Endothelial cell of umbilical vein (primary cell): ENCODE measurements at regions not wholly inside any gene's neighbourhood (a gene's known extent, or its start where the extent isn't known, plus 50 kb on each side); places are given as distances from the start of the nearest gene placed in this dataset.

Experiments
- BruUV-seq: library from RNA; stranded (reverse); fragments of 400-500 nt; replicated peaks from 2 replicates; lab custom pipeline; 2021; lab: Mats Ljungman, UMichigan
- CTCF ChIA-PET: fragments of 300-600, 350-600 bp; sonication (Branson Sonifier 250); formaldehyde crosslinking; loops from one replicate; lab custom pipeline; 2021; ENCODE audit warnings: antibody characterized with exemption, inconsistent platforms; lab: Charles Lee
- POLR2A ChIA-PET: fragments of 300-600, 350-600 bp; sonication (Branson Sonifier 250); formaldehyde crosslinking; loops from one replicate; lab custom pipeline; 2021; ENCODE audit warnings: antibody characterized with exemption, inconsistent platforms; lab: Charles Lee
- DNase-seq: peaks from one replicate; pipeline ENCODE4 v3.0.0-alpha.2; 2011; ENCODE audit warnings: low read depth, low spot score
- FAIRE-seq: peaks from 2 replicates; lab custom pipeline; 2011; peaks lifted over from hg19 to GRCh38; lab: Jason Lieb, UNC
- H2AFZ ChIP-seq: 2 replicates; pipeline ENCODE4 v1.6.0; 2012; ENCODE audit warnings: low read depth, low read length, control low read depth, inconsistent platforms
- H3K27ac ChIP-seq: 2 replicates; pipeline ENCODE4 v1.5.1; 2011; ENCODE audit warnings: low read depth, mild to moderate bottlenecking, control low read depth, low read length, moderate library complexity; ENCODE audit not compliant: insufficient read depth
- H3K27me3 ChIP-seq, 2 experiments: 2 replicates each; pipeline versions ENCODE4 v1.6.0 to v1.6.1; 2011; ENCODE audit warnings: low read length in 2 of 2, mixed read lengths in 1 of 2; ENCODE audit not compliant: control insufficient read depth in 2 of 2, insufficient read depth in 2 of 2
- H3K36me3 ChIP-seq, 2 experiments: 2 replicates in 1 of 2; 3 replicates in 1 of 2; pipeline ENCODE4 v1.5.1; 2011; ENCODE audit warnings: low read length in 2 of 2, mild to moderate bottlenecking in 1 of 2, moderate library complexity in 1 of 2; ENCODE audit not compliant: control insufficient read depth in 2 of 2, insufficient read depth in 2 of 2; ENCODE audit errors: extremely low read depth in 1 of 2
- H3K4me1 ChIP-seq: 3 replicates; pipeline ENCODE4 v1.5.1; 2011; ENCODE audit warnings: mild to moderate bottlenecking, low read length; ENCODE audit not compliant: control insufficient read depth, insufficient read depth; ENCODE audit errors: extremely low read depth
- H3K4me2 ChIP-seq: 2 replicates; pipeline ENCODE4 v1.6.1; 2011; ENCODE audit warnings: low read length, control low read depth, mixed read lengths; ENCODE audit not compliant: insufficient read depth
- H3K4me3 ChIP-seq, 3 experiments: fragments of 200-600 bp in 1 of 3; sonication (generic), shearing (Covaris generic) in 1 of 3; replicated peaks in 1 of 3; 2 replicates each; pipeline ENCODE4 v1.5.1; 2011 to 2016; ENCODE audit warnings: control low read depth in 3 of 3, low read length in 3 of 3, mild to moderate bottlenecking in 2 of 3, inconsistent platforms in 1 of 3, low read depth in 1 of 3, moderate library complexity in 1 of 3; ENCODE audit not compliant: insufficient read depth in 1 of 3
- H3K79me2 ChIP-seq: 2 replicates; pipeline ENCODE4 v1.6.0; 2012; ENCODE audit warnings: low read length, inconsistent platforms; ENCODE audit not compliant: control insufficient read depth, insufficient read depth
- H3K9ac ChIP-seq: replicated peaks from 2 replicates; pipeline ENCODE3; 2011; ENCODE audit warnings: low read length, control low read depth; ENCODE audit not compliant: insufficient read depth; ENCODE audit errors: extremely low read depth
- H3K9me1 ChIP-seq: replicated peaks from 3 replicates; pipeline ENCODE4 v1.6.0; 2011; ENCODE audit warnings: mild to moderate bottlenecking, low read length; ENCODE audit not compliant: control insufficient read depth, insufficient read depth; ENCODE audit errors: extremely low read depth
- H3K9me3 ChIP-seq: replicated peaks from 2 replicates; pipeline ENCODE4 v1.5.1; 2012; ENCODE audit warnings: low read length, inconsistent platforms; ENCODE audit not compliant: control insufficient read depth, insufficient read depth
- H4K20me1 ChIP-seq: replicated peaks from 2 replicates; pipeline ENCODE3; 2011; ENCODE audit warnings: mild to moderate bottlenecking, low read length; ENCODE audit not compliant: control insufficient read depth, insufficient read depth; ENCODE audit errors: extremely low read depth
- CTCF ChIP-seq, 2 donors: IDR thresholded peaks; 1 replicate in 1 of 2; 2 replicates in 1 of 2; pipeline ENCODE4 v1.5.1; 2011; ENCODE audit warnings: low read length in 2 of 2, mild to moderate bottlenecking in 2 of 2, moderate library complexity in 2 of 2, control low read depth in 1 of 2, inconsistent platforms in 1 of 2, low read depth in 1 of 2; ENCODE audit not compliant: insufficient read depth in 1 of 2; ENCODE audit errors: extremely low read depth in 1 of 2
- EZH2 ChIP-seq: IDR thresholded peaks from 2 replicates; pipeline ENCODE4 v1.6.1; 2012; ENCODE audit warnings: borderline replicate concordance, low read depth, mild to moderate bottlenecking, moderate library complexity, low read length, inconsistent platforms; ENCODE audit not compliant: severe bottlenecking
- FOS ChIP-seq: IDR thresholded peaks from 2 replicates; pipeline ENCODE4 v1.6.1; 2011; ENCODE audit warnings: mild to moderate bottlenecking, low read length, moderate library complexity, borderline replicate concordance; ENCODE audit not compliant: insufficient read depth
- GATA2 ChIP-seq: IDR thresholded peaks from 2 replicates; pipeline ENCODE4 v1.7.0; 2011; ENCODE audit warnings: low read depth, mild to moderate bottlenecking, moderate library complexity, mixed read lengths, low read length; ENCODE audit not compliant: insufficient read length, insufficient read depth
- JUN ChIP-seq: IDR thresholded peaks from 2 replicates; pipeline ENCODE4 v1.6.1; 2011; ENCODE audit warnings: borderline replicate concordance, low read depth; ENCODE audit not compliant: insufficient read length, insufficient read depth
- MAX ChIP-seq: IDR thresholded peaks from 2 replicates; pipeline ENCODE4 v1.6.1; 2011; ENCODE audit not compliant: insufficient read depth, insufficient read length
- MYC ChIP-seq: IDR thresholded peaks from one replicate; pipeline ENCODE4 v1.6.1; 2011; ENCODE audit warnings: mild to moderate bottlenecking, low read depth, low read length
- POLR2A ChIP-seq: IDR thresholded peaks from 2 replicates; pipeline ENCODE4 v1.6.1; 2012; ENCODE audit warnings: low read depth, mild to moderate bottlenecking, control low read depth, low read length
- POLR2AphosphoS5 ChIP-seq: IDR thresholded peaks from 2 replicates; pipeline ENCODE4 v1.6.1; 2012; ENCODE audit warnings: low read depth, mild to moderate bottlenecking, control low read depth, low read length, moderate library complexity; ENCODE audit not compliant: insufficient read depth
- dilution Hi-C: fragments of 300-500 bp; cut with MboI; formaldehyde crosslinking; loops from one replicate; pipeline ENCODE4 v1.15.0; 2019; ENCODE audit warnings: low sequenced_read_pairs; ENCODE audit not compliant: extremely low pct_ligation_motif_present
- intact Hi-C: fragments of 100-400 bp; cut with micrococcal nuclease; formaldehyde crosslinking; loops from one replicate; pipeline ENCODE4 v1.10.0; 2022

GRCh38 chr20:61109221-61109805 is 142.7 kb upstream of the CDH4 start:
- dilution Hi-C loops = no loop called here
- no peak overlapping the region for H3K4me3 ChIP-seq
- TF ChIP-seq GATA2 (no peak), MYC (no peak), CTCF (IDR thresholded peaks at IDR 0.05; ENCODE audit: extremely low read depth in 1 of 2, insufficient read depth in 1 of 2, low read depth in 1 of 2, low read length in 2 of 2) (no peak), FOS (no peak), EZH2 (no peak), JUN (no peak), POLR2A (no peak), POLR2AphosphoS5 (no peak), MAX (no peak)
- BruUV-seq = no TSS peak
- H3K4me2 ChIP-seq = no peak overlapping the region
- H3K9me1 ChIP-seq = no peaks in the 10 kb centered on the region
- DNase-seq (no peak), FAIRE-seq (no peak)
- no peaks in the 10 kb centered on the region for H3K36me3 ChIP-seq
- H3K27me3 ChIP-seq = no peaks in the 10 kb centered on the region
- no peaks in the 10 kb centered on the region for H3K79me2 ChIP-seq
- H3K4me1 ChIP-seq = no peaks in the 10 kb centered on the region
- ChIA-PET CTCF (no interaction called here), POLR2A (no interaction called here)
- no peaks in the 10 kb centered on the region for H4K20me1 ChIP-seq
- intact Hi-C loops = no loop called here
- peaks cover 7% of the 10 kb centered on the region for H3K9me3 ChIP-seq
- H2AFZ ChIP-seq = no peak overlapping the region
- no peak overlapping the region for H3K27ac ChIP-seq
- H3K9ac ChIP-seq = no peak overlapping the region
